H1 (cell line): ENCODE measurements at regions not wholly inside any gene's neighbourhood (a gene's known extent, or its start where the extent isn't known, plus 50 kb on each side); places are given as distances from the start of the nearest gene placed in this dataset.

ENCODE experiments used
- CTCF ChIA-PET: fragments of 300-600 bp; sonication (Branson Sonifier 250); formaldehyde crosslinking; loops from one replicate; lab custom pipeline; 2021; ENCODE audit not compliant: partially characterized antibody; lab: Charles Lee
- POLR2A ChIA-PET: fragments of 300-600 bp; sonication (Branson Sonifier 250); formaldehyde crosslinking; loops from one replicate; lab custom pipeline; 2021; ENCODE audit warnings: inconsistent platforms; ENCODE audit not compliant: partially characterized antibody; lab: Charles Lee
- DNase-seq, 2 experiments: peaks; one replicate each; pipeline versions ENCODE4 v3.0.0 to v3.0.0-alpha.2; 2010 to 2022; ENCODE audit warnings: low spot score in 2 of 2, low read depth in 1 of 2, mixed read lengths in 1 of 2
- FAIRE-seq: peaks from 2 replicates; lab custom pipeline; 2011; peaks lifted over from hg19 to GRCh38; lab: Jason Lieb, UNC
- H2AFZ ChIP-seq: 2 replicates; pipeline ENCODE4 v1.8.1; 2012; ENCODE audit warnings: low read length, inconsistent platforms
- H2AK5ac ChIP-seq: 2 replicates; pipeline ENCODE4 v1.6.1; 2013; ENCODE audit warnings: low read depth, low read length
- H2BK120ac ChIP-seq: replicated peaks from 2 replicates; pipeline ENCODE3; 2013; ENCODE audit warnings: low read depth, low read length, inconsistent platforms
- H2BK12ac ChIP-seq: 2 replicates; pipeline ENCODE4 v1.6.1; 2013; ENCODE audit warnings: low read depth, low read length
- H2BK15ac ChIP-seq: 2 replicates; pipeline ENCODE4 v1.6.1; 2013; ENCODE audit warnings: low read length
- H2BK20ac ChIP-seq: 2 replicates; pipeline ENCODE4 v1.6.1; 2013; ENCODE audit warnings: low read length
- H2BK5ac ChIP-seq: 2 replicates; pipeline ENCODE4 v1.6.1; 2013; ENCODE audit warnings: low read depth, low read length
- H3K14ac ChIP-seq: 2 replicates; pipeline ENCODE4 v1.6.1; 2013; ENCODE audit warnings: inconsistent platforms; ENCODE audit not compliant: insufficient read length
- H3K18ac ChIP-seq: 2 replicates; pipeline ENCODE4 v1.6.1; 2013; ENCODE audit warnings: low read length; ENCODE audit errors: extremely low read depth
- H3K23ac ChIP-seq: 2 replicates; pipeline ENCODE4 v1.6.1; 2013; ENCODE audit warnings: inconsistent platforms; ENCODE audit not compliant: insufficient read length
- H3K23me2 ChIP-seq: 2 replicates; pipeline ENCODE4 v1.6.1; 2013; ENCODE audit warnings: low read depth, low read length
- H3K27ac ChIP-seq: 2 replicates; pipeline ENCODE4 v1.6.1; 2011; ENCODE audit warnings: low read depth, low read length, inconsistent platforms
- H3K27me3 ChIP-seq, 4 experiments: replicated peaks in 1 of 4; 1 replicate in 1 of 4; 2 replicates in 3 of 4; pipeline versions ENCODE4 v1.6.1 to v1.8.1; 2011 to 2013; ENCODE audit warnings: low read length in 3 of 4, mild to moderate bottlenecking in 3 of 4, inconsistent platforms in 2 of 4, mixed read lengths in 2 of 4, moderate library complexity in 1 of 4; ENCODE audit not compliant: control insufficient read depth in 3 of 4, insufficient read depth in 3 of 4; ENCODE audit errors: extremely low read depth in 1 of 4
- H3K36me3 ChIP-seq, 4 experiments: 2 replicates each; pipeline versions ENCODE4 v1.6.1 to v1.8.1; 2011 to 2013; ENCODE audit warnings: mild to moderate bottlenecking in 4 of 4, low read length in 3 of 4, moderate library complexity in 2 of 4, control low read depth in 1 of 4, inconsistent platforms in 1 of 4; ENCODE audit not compliant: insufficient read depth in 4 of 4, control insufficient read depth in 2 of 4
- H3K4ac ChIP-seq: replicated peaks from 2 replicates; pipeline ENCODE3; 2013; ENCODE audit warnings: low read length, low read depth, mixed read lengths, inconsistent platforms; ENCODE audit not compliant: insufficient read length
- H3K4me1 ChIP-seq, 4 experiments: replicated peaks in 1 of 4; 1 replicate in 1 of 4; 2 replicates in 3 of 4; pipeline versions ENCODE4 v1.6.1 to v1.8.1; 2011 to 2013; ENCODE audit warnings: low read length in 3 of 4, inconsistent platforms in 2 of 4, mixed read lengths in 1 of 4; ENCODE audit not compliant: insufficient read depth in 4 of 4, control insufficient read depth in 3 of 4
- H3K4me2 ChIP-seq, 2 experiments: 2 replicates each; pipeline versions ENCODE4 v1.6.1 to v1.8.1; 2011 to 2013; ENCODE audit warnings: low read depth in 2 of 2, low read length in 2 of 2, control low read depth in 1 of 2, inconsistent platforms in 1 of 2, mild to moderate bottlenecking in 1 of 2; ENCODE audit not compliant: insufficient read depth in 1 of 2
- H3K4me3 ChIP-seq, 4 experiments: fragments of 200-600, 300-600 bp in 1 of 4; sonication (generic), shearing (Covaris generic), sonication (Bioruptor Twin) in 1 of 4; 2 replicates each; pipeline versions ENCODE4 v1.5.1 to v1.8.1; 2011 to 2016; ENCODE audit warnings: low read length in 4 of 4, low read depth in 3 of 4, control low read depth in 2 of 4, inconsistent platforms in 2 of 4, mild to moderate bottlenecking in 2 of 4, mixed read lengths in 1 of 4, moderate library complexity in 1 of 4; ENCODE audit not compliant: insufficient read depth in 2 of 4; ENCODE audit errors: extremely low read depth in 1 of 4
- H3K56ac ChIP-seq: replicated peaks from 2 replicates; pipeline ENCODE3; 2013; ENCODE audit warnings: low read depth, mild to moderate bottlenecking, mixed read lengths, low read length, inconsistent platforms; ENCODE audit not compliant: insufficient read length
- H3K79me1 ChIP-seq: 2 replicates; pipeline ENCODE4 v1.6.1; 2013; ENCODE audit warnings: low read depth, low read length, control low read depth
- H3K79me2 ChIP-seq, 2 experiments: 2 replicates each; pipeline versions ENCODE4 v1.6.1 to v1.8.1; 2012 to 2013; ENCODE audit warnings: low read length in 2 of 2, mild to moderate bottlenecking in 2 of 2, inconsistent platforms in 1 of 2; ENCODE audit not compliant: insufficient read depth in 2 of 2, control insufficient read depth in 1 of 2
- H3K9ac ChIP-seq, 4 experiments: replicated peaks in 1 of 4; 1 replicate in 1 of 4; 2 replicates in 3 of 4; pipeline versions ENCODE4 v1.6.1 to v1.8.1; 2011 to 2013; ENCODE audit warnings: low read depth in 3 of 4, low read length in 3 of 4, control low read depth in 2 of 4, mild to moderate bottlenecking in 2 of 4, moderate library complexity in 2 of 4, inconsistent platforms in 1 of 4; ENCODE audit errors: extremely low read depth in 1 of 4
- H3K9me3 ChIP-seq, 2 experiments: 2 replicates each; pipeline versions ENCODE4 v1.6.1 to v1.8.1; 2012 to 2013; ENCODE audit warnings: mild to moderate bottlenecking in 2 of 2, moderate library complexity in 2 of 2, control low read depth in 1 of 2, inconsistent platforms in 1 of 2, low read depth in 1 of 2, low read length in 1 of 2, mixed read lengths in 1 of 2; ENCODE audit not compliant: insufficient read depth in 2 of 2
- H4K20me1 ChIP-seq, 2 experiments: replicated peaks in 1 of 2; 2 replicates each; pipeline versions ENCODE3 to v1.8.1; 2011 to 2013; ENCODE audit warnings: inconsistent platforms in 2 of 2, low read length in 2 of 2, mild to moderate bottlenecking in 1 of 2; ENCODE audit not compliant: insufficient read depth in 2 of 2, control insufficient read depth in 1 of 2
- H4K5ac ChIP-seq: 2 replicates; pipeline ENCODE4 v1.6.1; 2013; ENCODE audit warnings: low read length, low read depth, mixed read lengths, inconsistent platforms; ENCODE audit not compliant: insufficient read length
- H4K8ac ChIP-seq: 2 replicates; pipeline ENCODE4 v1.8.0; 2013; ENCODE audit warnings: mild to moderate bottlenecking, moderate library complexity, low read length, inconsistent platforms; ENCODE audit not compliant: insufficient read depth; ENCODE audit errors: extremely low read depth
- H4K91ac ChIP-seq: replicated peaks from 2 replicates; pipeline ENCODE3; 2013; ENCODE audit warnings: low read length, mixed read lengths, inconsistent platforms; ENCODE audit not compliant: insufficient read length
- NRF1 ChIP-seq: IDR thresholded peaks from 2 replicates; pipeline ENCODE4 v1.6.1; 2011; ENCODE audit warnings: mild to moderate bottlenecking, low read depth, low read length, improper control_type of control experiment
- WGBS, 2 experiments: shearing (Covaris generic) in 1 of 2; methylation state at CpG; one replicate each; pipeline versions ENCODE4 v1.1.6 to v1.1.7; 2013 to 2015; ENCODE audit warnings: low lambda C conversion rate in 2 of 2, mixed read lengths in 2 of 2, inconsistent platforms in 1 of 2, low coverage in 1 of 2, missing lambda C conversion rate in 1 of 2; ENCODE audit not compliant: insufficient replicate concordance in 2 of 2, insufficient coverage in 1 of 2, insufficient read length in 1 of 2; ENCODE audit errors: extremely low coverage in 1 of 2, missing lambda C conversion rate in 1 of 2; 5-methylcytosine and 5-hydroxymethylcytosine counted together

- no peak overlapping the region for H2AFZ ChIP-seq
- no peak overlapping the region for H3K27ac ChIP-seq
- H3K14ac ChIP-seq, result no peak overlapping the region
- peaks cover 0 to 10% (median 7%) of the 10 kb centered on the region in 4 experiments; a peak in 4 of 7 replicates for H3K27me3 ChIP-seq
- whole genome bisulfite sequencing, 2 experiments, result 90% methylated on average over 26 of the region's 30 CpGs; no CpG with 5 or more reads in 1 of the 2 experiments
- no peak overlapping the region for H3K9ac ChIP-seq
- H3K23me2 ChIP-seq, result no peaks in the 10 kb centered on the region; the same call in 1 of the 2 replicates
- TF ChIP-seq NRF1, result no peak
- H4K20me1 ChIP-seq, result no peaks in the 10 kb centered on the region
- peaks cover 0 to 23% of the 10 kb centered on the region in 2 experiments; a peak in 2 of 4 replicates for H3K9me3 ChIP-seq
- H4K5ac ChIP-seq, result no peak overlapping the region
- H3K4me1 ChIP-seq, result no peaks in the 10 kb centered on the region; a peak in 1 of 7 replicates
- ChIA-PET POLR2A (no interaction called here), CTCF (no interaction called here)
- H3K56ac ChIP-seq, result no peak overlapping the region
- H2BK5ac ChIP-seq, result no peak overlapping the region
- no peak overlapping the region for H4K91ac ChIP-seq
- H2BK120ac ChIP-seq, result no peak overlapping the region
- H3K36me3 ChIP-seq, result no peaks in the 10 kb centered on the region
- FAIRE-seq (no peak), DNase-seq (peak in 1 of 2 experiments; percentile 57)
- no peak overlapping the region for H2BK15ac ChIP-seq
- no peaks in the 10 kb centered on the region for H3K79me2 ChIP-seq
- H3K4me3 ChIP-seq, result no peak overlapping the region
- no peak overlapping the region for H2BK12ac ChIP-seq
- H3K79me1 ChIP-seq, result no peaks in the 10 kb centered on the region
- H3K23ac ChIP-seq, result no peak overlapping the region
- H3K4ac ChIP-seq, result no peak overlapping the region
- no peak overlapping the region for H3K18ac ChIP-seq
- no peak overlapping the region for H3K4me2 ChIP-seq
- H2AK5ac ChIP-seq, result no peak overlapping the region
- H2BK20ac ChIP-seq, result no peak overlapping the region
- no peak overlapping the region; the same call in 1 of the 2 replicates for H4K8ac ChIP-seq
Measured at GRCh38 chr15:28456476-28457395, 76.0 kb downstream of the GOLGA8G start.
